Keratinocyte (primary cell): ENCODE measurements at regions not wholly inside any gene's neighbourhood (a gene's known extent, or its start where the extent isn't known, plus 50 kb on each side); places are given as distances from the start of the nearest gene placed in this dataset.

Source experiments
- DNase-seq: peaks from one replicate; pipeline ENCODE4 v3.0.0-alpha.2; 2011; ENCODE audit warnings: low read depth, missing footprints, low spot score
- FAIRE-seq: peaks from 2 replicates; lab custom pipeline; 2011; peaks lifted over from hg19 to GRCh38; lab: Jason Lieb, UNC
- H2AFZ ChIP-seq: 2 replicates; pipeline ENCODE4 v1.6.0; 2012; ENCODE audit warnings: low read length, control low read depth, inconsistent platforms; ENCODE audit not compliant: control insufficient read depth
- H3K27ac ChIP-seq: 2 replicates; pipeline ENCODE4 v1.5.1; 2011; ENCODE audit warnings: low read length; ENCODE audit not compliant: control insufficient read depth, insufficient read depth
- H3K27me3 ChIP-seq: 3 replicates; pipeline ENCODE4 v1.6.0; 2011; ENCODE audit warnings: low read length; ENCODE audit not compliant: control insufficient read depth, insufficient read depth; ENCODE audit errors: extremely low read depth
- H3K36me3 ChIP-seq, 2 experiments: 2 replicates in 1 of 2; 3 replicates in 1 of 2; pipeline ENCODE4 v1.5.1; 2011; ENCODE audit warnings: low read length in 2 of 2, mild to moderate bottlenecking in 1 of 2; ENCODE audit not compliant: control insufficient read depth in 2 of 2, insufficient read depth in 2 of 2; ENCODE audit errors: extremely low read depth in 1 of 2
- H3K4me1 ChIP-seq: 3 replicates; pipeline ENCODE4 v1.5.1; 2011; ENCODE audit warnings: low read length; ENCODE audit not compliant: control insufficient read depth, insufficient read depth; ENCODE audit errors: extremely low read depth
- H3K4me2 ChIP-seq: 3 replicates; pipeline ENCODE4 v1.6.0; 2011; ENCODE audit warnings: low read depth, low read length; ENCODE audit not compliant: control insufficient read depth, insufficient read depth; ENCODE audit errors: extremely low read depth
- H3K4me3 ChIP-seq, 3 experiments: fragments of 200-600 bp in 1 of 3; sonication (generic) in 1 of 3; 2 replicates in 2 of 3; 3 replicates in 1 of 3; pipeline ENCODE4 v1.5.1; 2011 to 2016; ENCODE audit warnings: low read length in 3 of 3, mild to moderate bottlenecking in 3 of 3, control low read depth in 2 of 3, inconsistent platforms in 1 of 3, low read depth in 1 of 3, mixed read lengths in 1 of 3, mixed run types in 1 of 3, moderate library complexity in 1 of 3; ENCODE audit not compliant: control insufficient read depth in 2 of 3, insufficient read depth in 2 of 3; ENCODE audit errors: extremely low read depth in 1 of 3
- H3K79me2 ChIP-seq: 2 replicates; pipeline ENCODE4 v1.6.0; 2012; ENCODE audit warnings: low read length; ENCODE audit not compliant: control insufficient read depth, insufficient read depth
- H3K9ac ChIP-seq: 3 replicates; pipeline ENCODE4 v1.6.0; 2011; ENCODE audit warnings: low read length; ENCODE audit not compliant: control insufficient read depth, insufficient read depth; ENCODE audit errors: extremely low read depth
- H3K9me1 ChIP-seq: 3 replicates; pipeline ENCODE4 v1.6.0; 2011; ENCODE audit warnings: low read length; ENCODE audit not compliant: control insufficient read depth, insufficient read depth; ENCODE audit errors: extremely low read depth
- H3K9me3 ChIP-seq: 2 replicates; pipeline ENCODE4 v1.5.1; 2012; ENCODE audit warnings: low read depth, low read length; ENCODE audit not compliant: control insufficient read depth
- H4K20me1 ChIP-seq: 3 replicates; pipeline ENCODE4 v1.6.0; 2011; ENCODE audit warnings: low read length; ENCODE audit not compliant: control insufficient read depth, insufficient read depth; ENCODE audit errors: extremely low read depth
- CTCF ChIP-seq, 3 experiments: IDR thresholded peaks in 1 of 3; conservative IDR thresholded peaks in 1 of 3; optimal IDR thresholded peaks in 1 of 3; 2 replicates in 2 of 3; 3 replicates in 1 of 3; pipeline versions ENCODE3 to v1.5.1; 2011; ENCODE audit warnings: low read length in 3 of 3, mild to moderate bottlenecking in 3 of 3, moderate library complexity in 2 of 3, control low read depth in 1 of 3, inconsistent platforms in 1 of 3; ENCODE audit not compliant: insufficient read depth in 2 of 3; ENCODE audit errors: extremely low read depth in 1 of 3
- EZH2 ChIP-seq: IDR thresholded peaks from one replicate; pipeline ENCODE4 v1.6.1; 2012; ENCODE audit warnings: inconsistent platforms, mild to moderate bottlenecking, low read length, moderate library complexity
- dilution Hi-C: fragments of 300-500 bp; cut with MboI; formaldehyde crosslinking; loops from one replicate; pipeline ENCODE4 v1.7.0; 2020; ENCODE audit warnings: low sequenced_read_pairs; ENCODE audit not compliant: extremely low pct_ligation_motif_present

GRCh38 chr3:5456199-5456598 is 268.7 kb downstream of the EDEM1 start:
- no peak overlapping the region for H3K4me2 ChIP-seq
- H3K4me3 ChIP-seq: no peak overlapping the region
- H3K79me2 ChIP-seq: no peaks in the 10 kb centered on the region
- H3K4me1 ChIP-seq: no peaks in the 10 kb centered on the region
- H3K9me3 ChIP-seq: no peaks in the 10 kb centered on the region
- DNase-seq (no peak), FAIRE-seq (no peak)
- no peak overlapping the region for H3K9ac ChIP-seq
- no peaks in the 10 kb centered on the region for H3K36me3 ChIP-seq
- TF ChIP-seq CTCF (optimal IDR thresholded peaks at IDR 0.05 in 1 of 3, IDR thresholded peaks at IDR 0.05 in 1 of 3, conservative IDR thresholded peaks at IDR 0.05 in 1 of 3; ENCODE audit: extremely low read depth in 1 of 3, insufficient read depth in 2 of 3, low read length in 3 of 3) (no peak), EZH2 (no peak)
- no peak overlapping the region for H2AFZ ChIP-seq
- no peak overlapping the region for H3K27ac ChIP-seq
- no peaks in the 10 kb centered on the region for H3K9me1 ChIP-seq
- no peaks in the 10 kb centered on the region for H4K20me1 ChIP-seq
- H3K27me3 ChIP-seq: no peaks in the 10 kb centered on the region
- dilution Hi-C loops: no loop called here

- Histone ChIP-seq H3K4me2 (no peak overlapping the region), H3K9ac (no peak overlapping the region)
Observed at GRCh38 chr3:5458526-5458925, 271.0 kb downstream of the EDEM1 start.

More at GRCh38 chr3:5458526-5458925, 271.0 kb downstream of the EDEM1 start:
- DNase-seq: no peak
- Histone ChIP-seq H3K9me1 (no peaks in the 10 kb centered on the region), H3K4me3 (no peak overlapping the region), H3K79me2 (no peaks in the 10 kb centered on the region), H2AFZ (no peak overlapping the region), H3K36me3 (no peaks in the 10 kb centered on the region), H3K4me1 (no peaks in the 10 kb centered on the region), H3K27me3 (no peaks in the 10 kb centered on the region), H4K20me1 (no peaks in the 10 kb centered on the region), H3K9me3 (no peaks in the 10 kb centered on the region), H3K27ac (no peak overlapping the region)
- TF ChIP-seq EZH2 (no peak), CTCF (optimal IDR thresholded peaks at IDR 0.05 in 1 of 3, IDR thresholded peaks at IDR 0.05 in 1 of 3, conservative IDR thresholded peaks at IDR 0.05 in 1 of 3; ENCODE audit: extremely low read depth in 1 of 3, insufficient read depth in 2 of 3, low read length in 3 of 3) (no peak)
- dilution Hi-C loops: no loop called here
- FAIRE-seq: no peak
